Vagina (tissue), 2 donors: ENCODE measurements at regions not wholly inside any gene's neighbourhood (a gene's known extent, or its start where the extent isn't known, plus 50 kb on each side); places are given as distances from the start of the nearest gene placed in this dataset.

ENCODE experiments used
- POLR2AphosphoS5 ChIP-seq, 2 donors: sonication (generic); formaldehyde crosslinking; IDR thresholded peaks; one replicate each; pipeline ENCODE4 v1.9.0; 2017; ENCODE audit warnings: antibody characterized with exemption in 2 of 2, mild to moderate bottlenecking in 2 of 2, low read depth in 1 of 2; ENCODE audit not compliant: insufficient read depth in 1 of 2
- TF ChIP-seq, protein P1 (sequence below), 3 experiments: fragments of 450-650 bp in 2 of 3; fragments of 200-600 bp in 1 of 3; sonication (generic) in 1 of 3; IDR thresholded peaks; one replicate each; pipeline ENCODE4 v1.5.1; 2017 to 2019; ENCODE audit warnings: antibody characterized with exemption in 3 of 3, mild to moderate bottlenecking in 2 of 3, moderate library complexity in 2 of 3

DNA sequence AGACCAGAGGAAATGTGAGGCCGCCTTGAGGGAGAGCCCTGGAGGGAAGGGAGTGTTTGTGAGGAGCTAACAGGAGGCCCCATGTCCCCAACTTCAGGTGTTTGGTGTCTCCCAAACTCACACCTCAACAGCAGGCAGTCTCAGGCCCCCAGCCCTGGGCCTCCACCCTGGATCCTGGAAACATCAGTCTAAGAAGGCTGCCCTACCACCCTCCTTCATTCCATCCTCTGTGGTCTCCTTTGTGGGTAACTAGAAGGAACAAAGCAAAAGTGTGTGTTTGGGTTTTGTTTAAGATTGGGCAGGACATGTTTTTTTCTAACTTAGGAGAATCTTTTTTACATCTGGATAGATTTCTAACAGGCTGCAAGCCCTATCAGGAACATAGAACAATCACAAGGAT is 404.3 kb downstream of the BCL11A start:
- TF ChIP-seq, protein P1, sequence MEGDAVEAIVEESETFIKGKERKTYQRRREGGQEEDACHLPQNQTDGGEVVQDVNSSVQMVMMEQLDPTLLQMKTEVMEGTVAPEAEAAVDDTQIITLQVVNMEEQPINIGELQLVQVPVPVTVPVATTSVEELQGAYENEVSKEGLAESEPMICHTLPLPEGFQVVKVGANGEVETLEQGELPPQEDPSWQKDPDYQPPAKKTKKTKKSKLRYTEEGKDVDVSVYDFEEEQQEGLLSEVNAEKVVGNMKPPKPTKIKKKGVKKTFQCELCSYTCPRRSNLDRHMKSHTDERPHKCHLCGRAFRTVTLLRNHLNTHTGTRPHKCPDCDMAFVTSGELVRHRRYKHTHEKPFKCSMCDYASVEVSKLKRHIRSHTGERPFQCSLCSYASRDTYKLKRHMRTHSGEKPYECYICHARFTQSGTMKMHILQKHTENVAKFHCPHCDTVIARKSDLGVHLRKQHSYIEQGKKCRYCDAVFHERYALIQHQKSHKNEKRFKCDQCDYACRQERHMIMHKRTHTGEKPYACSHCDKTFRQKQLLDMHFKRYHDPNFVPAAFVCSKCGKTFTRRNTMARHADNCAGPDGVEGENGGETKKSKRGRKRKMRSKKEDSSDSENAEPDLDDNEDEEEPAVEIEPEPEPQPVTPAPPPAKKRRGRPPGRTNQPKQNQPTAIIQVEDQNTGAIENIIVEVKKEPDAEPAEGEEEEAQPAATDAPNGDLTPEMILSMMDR (IDR thresholded peaks at IDR 0.05), result no peak
- TF ChIP-seq POLR2AphosphoS5 (IDR thresholded peaks at IDR 0.05; ENCODE audit: insufficient read depth in 1 of 2, low read depth in 1 of 2), result no peak
